ENCODE measurements at regions not wholly inside any gene's neighbourhood (a gene's known extent, or its start where the extent isn't known, plus 50 kb on each side); places are given as distances from the start of the nearest gene placed in this dataset.

GRCh38 chr2:12027136-12027535 is 280.7 kb downstream of the LPIN1 start (continued):
- TF ChIP-seq ZNF274 (IDR thresholded peaks at IDR 0.05; ENCODE audit: low read depth, low read length), result no peak
- TF ChIP-seq POLR2AphosphoS5 (IDR thresholded peaks at IDR 0.05; ENCODE audit: low read depth, low read length), result no peak
- TF ChIP-seq CBX3 (IDR thresholded peaks at IDR 0.05; ENCODE audit: low read depth), result no peak
- TF ChIP-seq EZH2 (IDR thresholded peaks at IDR 0.05), result no peak
- no peak for TF ChIP-seq YY1 (IDR thresholded peaks at IDR 0.05; ENCODE audit: extremely low read depth, insufficient replicate concordance, low read depth, low read length)
- TF ChIP-seq ZFX (IDR thresholded peaks at IDR 0.05), result no peak
- TF ChIP-seq FOSL1 (IDR thresholded peaks at IDR 0.05; ENCODE audit: low read depth), result no peak

GRCh38 chr2:12031866-12032265 is 285.4 kb downstream of the LPIN1 start:
- Histone ChIP-seq H3K36me3 (ENCODE audit: control insufficient read depth in 1 of 2, insufficient read depth in 2 of 2, low read length in 2 of 2) (no peaks in the 10 kb centered on the region), H3K9me3 (ENCODE audit: control insufficient read depth in 1 of 2, insufficient read depth in 1 of 2, low read depth in 1 of 2, low read length in 2 of 2) (no peaks in the 10 kb centered on the region), H2AFZ (ENCODE audit: low read depth, low read length, poor library complexity, severe bottlenecking) (no peak overlapping the region), H3K27ac (ENCODE audit: low read depth, low read length) (no peak overlapping the region), H3K79me2 (ENCODE audit: insufficient read depth, low read length) (no peaks in the 10 kb centered on the region), H3K4me1 (ENCODE audit: control insufficient read depth in 1 of 2, insufficient read depth in 2 of 2, low read length in 2 of 2) (peaks cover 0 to 7% of the 10 kb centered on the region in 2 experiments; a peak in 1 of 4 replicates), H3K9ac (ENCODE audit: low read length) (no peak overlapping the region), H4K20me1 (ENCODE audit: insufficient read depth) (no peaks in the 10 kb centered on the region), H3K9me2 (ENCODE audit: insufficient read depth) (no peaks in the 10 kb centered on the region), H3K27me3 (ENCODE audit: insufficient read depth, low read length) (no peaks in the 10 kb centered on the region), H3K4me2 (ENCODE audit: low read length) (no peak overlapping the region), H3K4me3 (replicated peaks in 1 of 2; ENCODE audit: low read depth in 1 of 2, low read length in 2 of 2) (no peak overlapping the region)
- no peak for DNase-seq (ENCODE audit: low read depth, low spot score)
- POLR2A ChIA-PET, result no interaction called here
- TF ChIP-seq FOSL1 (IDR thresholded peaks at IDR 0.05; ENCODE audit: low read depth), result no peak
- no peak for TF ChIP-seq JUND (IDR thresholded peaks at IDR 0.05)
- TF ChIP-seq CBX3 (IDR thresholded peaks at IDR 0.05; ENCODE audit: low read depth), result no peak
- no peak for TF ChIP-seq RAD21 (IDR thresholded peaks at IDR 0.05; ENCODE audit: low read depth)
- no peak for TF ChIP-seq CTCF (IDR thresholded peaks at IDR 0.05 in 2 of 3, conservative IDR thresholded peaks at IDR 0.05 in 1 of 3; ENCODE audit: borderline replicate concordance in 1 of 3, insufficient read depth in 1 of 3, low read depth in 2 of 3, low read length in 2 of 3)
- TF ChIP-seq ZBTB33 (IDR thresholded peaks at IDR 0.05; ENCODE audit: extremely low read depth, insufficient replicate concordance, low read length), result no peak
- TF ChIP-seq YY1 (IDR thresholded peaks at IDR 0.05; ENCODE audit: extremely low read depth, insufficient replicate concordance, low read depth, low read length), result no peak
- TF ChIP-seq EZH2phosphoT487 (IDR thresholded peaks at IDR 0.05; ENCODE audit: borderline replicate concordance), result no peak
- TF ChIP-seq EZH2 (IDR thresholded peaks at IDR 0.05), result no peak
- no peak for TF ChIP-seq CEBPB (IDR thresholded peaks at IDR 0.05; ENCODE audit: low read depth)
- no peak for TF ChIP-seq POLR2AphosphoS5 (IDR thresholded peaks at IDR 0.05; ENCODE audit: low read depth, low read length)
- no peak for TF ChIP-seq REST (IDR thresholded peaks at IDR 0.05; ENCODE audit: low read depth)
- no peak for TF ChIP-seq MAX (IDR thresholded peaks at IDR 0.05)
- no peak for TF ChIP-seq ZNF274 (IDR thresholded peaks at IDR 0.05; ENCODE audit: low read depth, low read length)
- no peak for TF ChIP-seq ELF1 (IDR thresholded peaks at IDR 0.05; ENCODE audit: borderline replicate concordance, low read depth)
- TF ChIP-seq EGR1 (IDR thresholded peaks at IDR 0.05; ENCODE audit: low read depth), result no peak
- TF ChIP-seq SRF (IDR thresholded peaks at IDR 0.05; ENCODE audit: low read depth), result no peak
- TF ChIP-seq POLR2A (IDR thresholded peaks at IDR 0.05; ENCODE audit: borderline replicate concordance, extremely low read depth, insufficient read depth, insufficient read length), result no peak
- no peak for TF ChIP-seq SIN3A (IDR thresholded peaks at IDR 0.05; ENCODE audit: low read depth)
- RAD21 ChIA-PET (ENCODE audit: low non-redundant PET in 1 of 2, low total read pairs in 2 of 2, uncharacterized antibody in 2 of 2, unreplicated experiment in 2 of 2), result no interaction called here
- ATAC-seq, result no peak
- intact Hi-C loops (cut with micrococcal nuclease), result no loop called here
- no TSS peak for BruUV-seq (replicated peaks)
- CTCF ChIA-PET, result no interaction called here
